HG03103 (cell line): ENCODE measurements at regions not wholly inside any gene's neighbourhood (a gene's known extent, or its start where the extent isn't known, plus 50 kb on each side); places are given as distances from the start of the nearest gene placed in this dataset.
A peak's percentile ranks its signal among the peaks of the same experiment; 100 is the strongest.
"Not testable (repeated sequence)": the region's sequence is repeated elsewhere in the genome, so short reads cannot be mapped to it uniquely, and the experiment has no call there.

Source experiments
- ATAC-seq: cut with Tn5 transposase; IDR thresholded peaks from one replicate; pipeline ENCODE4 v1.9.1; 2021; ENCODE audit warnings: low read depth; ENCODE audit not compliant: unreplicated experiment

- not testable (repeated sequence) for ATAC-seq
Observed at GRCh38 chr14:59026640-59027039, 161.8 kb upstream of the DAAM1 start.

GRCh38 chr14:59028476-59029202, 159.8 kb upstream of the DAAM1 start:
- peak; percentile 83 for ATAC-seq

GRCh38 chr14:59032826-59033225, 155.6 kb upstream of the DAAM1 start:
- no peak for ATAC-seq

- ATAC-seq: no peak
Observed at GRCh38 chr14:59036134-59036533, 152.3 kb upstream of the DAAM1 start.

GRCh38 chr14:59037086-59037485, 151.4 kb upstream of the DAAM1 start:
- ATAC-seq: no peak

- ATAC-seq: no peak
Observed at GRCh38 chr14:59037620-59038019, 150.8 kb upstream of the DAAM1 start.

- ATAC-seq: no peak
Observed at GRCh38 chr14:59038746-59039145, 149.7 kb upstream of the DAAM1 start.

GRCh38 chr14:59041308-59041707, 147.2 kb upstream of the DAAM1 start:
- no peak for ATAC-seq

- no peak for ATAC-seq
Observed at GRCh38 chr14:59044707-59045106, 143.8 kb upstream of the DAAM1 start.

- no peak for ATAC-seq
Observed at GRCh38 chr14:59046746-59047145, 141.7 kb upstream of the DAAM1 start.

- ATAC-seq: no peak
Observed at GRCh38 chr14:59055006-59055405, 133.5 kb upstream of the DAAM1 start.

GRCh38 chr14:59055439-59056045, 132.9 kb upstream of the DAAM1 start:
- peak; percentile 60 for ATAC-seq

GRCh38 chr14:59057551-59057950, 130.9 kb upstream of the DAAM1 start:
- ATAC-seq: no peak

GRCh38 chr14:59058776-59059175, 129.7 kb upstream of the DAAM1 start:
- not testable (repeated sequence) for ATAC-seq

GRCh38 chr14:59060841-59061240, 127.6 kb upstream of the DAAM1 start:
- no peak for ATAC-seq

GRCh38 chr14:59061292-59061691, 127.2 kb upstream of the DAAM1 start:
- no peak for ATAC-seq

GRCh38 chr14:59063259-59063658, 125.2 kb upstream of the DAAM1 start:
- no peak for ATAC-seq

GRCh38 chr14:59067127-59067894, 121.2 kb upstream of the DAAM1 start:
- no peak for ATAC-seq

GRCh38 chr14:59069163-59069854, 119.2 kb upstream of the DAAM1 start:
- no peak for ATAC-seq

- ATAC-seq: no peak
Observed at GRCh38 chr14:59075506-59075905, 113.0 kb upstream of the DAAM1 start.

GRCh38 chr14:59081720-59082119, 106.7 kb upstream of the DAAM1 start:
- ATAC-seq: no peak
